Kidney (tissue), 13 donors: ENCODE measurements at regions not wholly inside any gene's neighbourhood (a gene's known extent, or its start where the extent isn't known, plus 50 kb on each side); places are given as distances from the start of the nearest gene placed in this dataset.

ENCODE experiments used
- DNase-seq, 5 donors: peaks; one replicate each; pipeline ENCODE4 v3.0.0-alpha.2; 2013 to 2020
- FAIRE-seq: peaks from 2 replicates; lab custom pipeline; 2012; peaks lifted over from hg19 to GRCh38; lab: Jason Lieb, UNC
- H3K27ac ChIP-seq, 2 donors: one replicate each; pipeline ENCODE4 v1.7.0; 2013; ENCODE audit warnings: low read depth in 2 of 2, low read length in 2 of 2, inconsistent platforms in 1 of 2
- H3K27me3 ChIP-seq: one replicate; pipeline ENCODE4 v1.7.1; 2013; ENCODE audit warnings: low read length, inconsistent platforms; ENCODE audit not compliant: control insufficient read depth, insufficient read depth
- H3K36me3 ChIP-seq, 3 donors: one replicate each; pipeline versions ENCODE4 v1.7.0 to v1.7.1; 2013; ENCODE audit warnings: low read length in 3 of 3, control low read depth in 1 of 3, inconsistent platforms in 1 of 3; ENCODE audit not compliant: insufficient read depth in 3 of 3, control insufficient read depth in 2 of 3
- H3K4me1 ChIP-seq, 3 donors: one replicate each; pipeline versions ENCODE4 v1.7.0 to v1.7.1; 2013; ENCODE audit warnings: low read length in 3 of 3, inconsistent platforms in 1 of 3, low read depth in 1 of 3; ENCODE audit not compliant: control insufficient read depth in 2 of 3, insufficient read depth in 2 of 3
- H3K4me3 ChIP-seq, 3 donors: one replicate each; pipeline versions ENCODE4 v1.7.0 to v1.8.1; 2013; ENCODE audit warnings: low read length in 3 of 3, control low read depth in 1 of 3, inconsistent platforms in 1 of 3
- H3K9ac ChIP-seq, 3 donors: one replicate each; pipeline versions ENCODE4 v1.7.0 to v1.7.1; 2013; ENCODE audit warnings: low read length in 3 of 3, control low read depth in 1 of 3, inconsistent platforms in 1 of 3
- H3K9me3 ChIP-seq, 3 donors: one replicate each; pipeline versions ENCODE4 v1.7.0 to v1.7.1; 2013; ENCODE audit warnings: low read length in 3 of 3, control low read depth in 1 of 3, inconsistent platforms in 1 of 3; ENCODE audit not compliant: control insufficient read depth in 2 of 3, insufficient read depth in 1 of 3
- CTCF ChIP-seq: IDR thresholded peaks from 3 replicates; pipeline ENCODE4 v1.5.1; 2012; ENCODE audit warnings: mild to moderate bottlenecking, moderate library complexity, borderline replicate concordance; ENCODE audit not compliant: insufficient read depth; ENCODE audit errors: extremely low read depth
- intact Hi-C: fragments of 100-400 bp; cut with DNase I; formaldehyde crosslinking; loops from one replicate; pipeline ENCODE4 v1.11.1; 2022
- donor health status: control.
- donor health status: control.
- donor health status: control.
- donor health status: control.
- donor health status: control.
- donor health status: DM: yes; HTN: yes; CAD: no.
- donor health status: Normal renal cell carcinoma (clear cell type).

- H3K27me3 ChIP-seq, result no peaks in the 10 kb centered on the region
- H3K9ac ChIP-seq, result no peak overlapping the region
- DNase-seq (no peak), FAIRE-seq (no peak)
- no peaks in the 10 kb centered on the region for H3K4me1 ChIP-seq
- no peak overlapping the region for H3K27ac ChIP-seq
- H3K9me3 ChIP-seq, result no peaks in the 10 kb centered on the region
- H3K4me3 ChIP-seq, result no peak overlapping the region
- no peak for TF ChIP-seq CTCF
- intact Hi-C loops, result no loop called here
- no peaks in the 10 kb centered on the region for H3K36me3 ChIP-seq
Observed at GRCh38 chr20:43842126-43843020, 72.3 kb upstream of the TOX2 start.

GRCh38 chr20:43840382-43841070, 74.1 kb upstream of the TOX2 start:
- no peak overlapping the region for H3K9ac ChIP-seq
- no peaks in the 10 kb centered on the region for H3K9me3 ChIP-seq
- TF ChIP-seq CTCF, result no peak
- H3K27ac ChIP-seq, result no peak overlapping the region
- intact Hi-C loops, result no loop called here
- DNase-seq (peak in 1 of 5 donors; percentile 12), FAIRE-seq (no peak)
- no peaks in the 10 kb centered on the region for H3K36me3 ChIP-seq
- H3K4me3 ChIP-seq, result no peak overlapping the region
- H3K4me1 ChIP-seq, result no peaks in the 10 kb centered on the region
- H3K27me3 ChIP-seq, result no peaks in the 10 kb centered on the region

GRCh38 chr20:43839793-43840199, 74.9 kb upstream of the TOX2 start:
- no peak for FAIRE-seq
- no peaks in the 10 kb centered on the region for H3K9me3 ChIP-seq
- TF ChIP-seq CTCF, result no peak
- DNase-seq, result no peak
- intact Hi-C loops, result no loop called here
- H3K9ac ChIP-seq, result no peak overlapping the region
- H3K4me1 ChIP-seq, result no peaks in the 10 kb centered on the region
- no peaks in the 10 kb centered on the region for H3K27me3 ChIP-seq
- no peak overlapping the region for H3K27ac ChIP-seq
- H3K4me3 ChIP-seq, result no peak overlapping the region
- no peaks in the 10 kb centered on the region for H3K36me3 ChIP-seq
